Stimulated activated CD4-positive, alpha-beta T cell treated with anti-CD3 and anti-CD28 coated beads, Interleukin-15, amount 100 ng/mL, for 24 hours (primary cell): ENCODE measurements at regions not wholly inside any gene's neighbourhood (a gene's known extent, or its start where the extent isn't known, plus 50 kb on each side); places are given as distances from the start of the nearest gene placed in this dataset.
"Not testable (repeated sequence)": the region's sequence is repeated elsewhere in the genome, so short reads cannot be mapped to it uniquely, and the experiment has no call there.

Experiments used
- DNase-seq: peaks from one replicate; pipeline ENCODE4 v3.0.0-alpha.2; 2020

DNA sequence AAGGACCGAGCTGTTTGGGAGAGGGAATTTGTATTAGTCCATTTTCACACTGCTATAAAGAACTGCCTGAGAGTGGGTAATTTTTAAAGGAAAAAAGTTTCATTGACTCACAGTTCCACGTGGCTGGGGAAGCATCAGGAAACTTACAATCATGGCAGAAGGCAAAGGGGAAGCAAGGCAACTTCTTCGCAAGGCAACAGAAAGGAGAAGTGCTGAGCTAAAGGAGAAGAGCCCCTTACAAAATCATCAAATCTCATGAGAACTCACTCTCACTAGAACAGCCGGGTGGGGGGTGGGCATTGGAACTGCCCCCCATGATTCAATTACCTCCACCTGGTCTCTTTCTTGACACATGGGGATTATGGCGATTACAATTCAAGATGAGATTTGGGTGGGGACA is 121.8 kb upstream of the SLC13A1 start:
- not testable (repeated sequence) for DNase-seq

DNA sequence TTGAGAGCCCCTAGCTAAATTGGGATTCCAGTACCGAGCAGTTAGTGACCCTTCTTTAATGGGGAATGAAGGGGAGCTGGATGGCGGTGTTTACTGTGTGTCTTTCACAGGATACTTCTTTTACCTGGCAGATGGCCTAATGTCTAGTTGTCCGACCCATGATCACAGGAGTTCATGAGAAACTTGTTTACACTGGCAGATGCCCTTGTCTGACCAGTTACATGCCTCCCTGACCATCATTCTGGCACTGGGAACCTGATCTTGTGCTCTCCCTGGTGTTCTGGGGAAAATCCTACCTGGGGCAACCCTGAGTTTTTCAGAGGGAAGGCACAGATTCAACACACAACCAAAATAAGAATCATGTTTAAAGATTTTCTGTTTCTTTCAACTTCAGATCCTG is 120.1 kb upstream of the SLC13A1 start:
- DNase-seq, result no peak

DNA sequence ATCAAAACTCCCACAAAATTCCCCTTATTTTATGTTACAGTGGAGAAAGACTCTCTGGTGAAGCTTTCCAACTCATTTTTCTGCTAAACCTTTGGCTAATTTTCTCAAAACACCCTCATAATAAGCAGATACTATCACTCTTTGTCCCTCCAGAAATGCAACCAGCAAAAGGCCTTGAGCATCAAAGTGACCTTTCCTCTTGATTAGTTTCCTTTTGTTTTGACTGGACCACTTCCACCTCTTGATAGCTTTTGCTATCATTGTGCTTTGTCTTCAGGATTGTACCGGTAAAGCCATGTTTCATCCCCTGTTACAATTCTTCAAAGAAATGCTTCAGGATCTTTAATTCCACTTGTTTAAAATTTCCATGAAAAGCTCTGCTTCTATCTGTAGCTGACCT is 115.1 kb upstream of the SLC13A1 start:
- DNase-seq, result no peak

DNA sequence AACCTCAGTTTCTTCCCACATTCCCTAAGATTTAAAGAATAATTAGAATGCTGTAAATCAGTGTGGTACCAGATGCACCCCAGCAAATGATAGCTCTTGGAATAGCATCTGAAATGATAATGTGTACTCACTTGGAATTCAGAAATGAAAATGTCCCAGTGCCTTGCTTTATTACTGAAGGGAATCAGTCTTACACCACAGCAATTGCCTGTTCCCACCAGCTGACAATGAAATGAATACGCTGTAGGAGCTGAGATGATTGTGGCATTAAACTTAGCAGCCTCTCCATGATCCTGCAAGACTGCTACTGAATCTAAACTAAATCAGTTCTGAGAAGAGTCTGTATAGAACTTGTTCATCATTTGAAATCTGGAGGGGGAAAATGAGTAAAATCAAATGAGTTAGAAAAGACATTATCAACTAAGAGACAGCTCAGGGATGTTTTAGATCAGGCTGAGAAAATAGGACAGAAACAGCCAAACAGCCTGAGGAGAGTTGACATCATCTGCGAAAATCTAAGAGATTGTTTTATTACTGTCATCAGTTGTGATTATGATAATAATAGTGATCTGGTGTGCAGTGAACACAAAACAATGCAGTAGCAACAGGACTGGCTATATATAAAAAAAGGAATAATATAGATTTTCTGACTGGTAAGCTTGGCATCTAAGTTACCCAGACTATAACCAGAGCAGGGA is 108.6 kb upstream of the SLC13A1 start:
- no peak for DNase-seq

DNA sequence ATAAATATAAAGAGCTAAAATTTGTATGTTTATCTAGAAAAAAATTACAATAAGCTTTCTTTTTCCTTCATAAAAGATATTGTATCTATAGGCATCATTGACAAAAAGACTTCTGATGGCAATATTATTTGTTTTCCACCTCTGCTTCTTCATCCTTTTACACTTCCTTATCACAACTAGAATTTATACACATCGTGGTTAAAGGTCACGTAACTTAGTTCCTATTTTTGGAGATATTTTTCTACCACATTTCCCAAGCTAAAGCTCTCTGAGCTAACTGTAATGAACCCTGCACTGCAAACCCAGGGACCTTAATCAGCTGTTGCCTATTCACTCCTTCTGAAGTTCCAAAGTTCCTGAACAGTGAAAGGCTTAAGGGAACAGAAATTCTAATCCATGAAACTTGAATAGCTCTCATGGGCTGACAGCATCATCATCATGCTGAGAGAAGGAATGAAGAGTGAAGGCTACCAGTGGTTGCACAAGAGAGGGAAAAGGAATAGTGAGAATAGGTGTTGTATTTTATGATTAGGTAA is 106.1 kb upstream of the SLC13A1 start:
- DNase-seq, result no peak

DNA sequence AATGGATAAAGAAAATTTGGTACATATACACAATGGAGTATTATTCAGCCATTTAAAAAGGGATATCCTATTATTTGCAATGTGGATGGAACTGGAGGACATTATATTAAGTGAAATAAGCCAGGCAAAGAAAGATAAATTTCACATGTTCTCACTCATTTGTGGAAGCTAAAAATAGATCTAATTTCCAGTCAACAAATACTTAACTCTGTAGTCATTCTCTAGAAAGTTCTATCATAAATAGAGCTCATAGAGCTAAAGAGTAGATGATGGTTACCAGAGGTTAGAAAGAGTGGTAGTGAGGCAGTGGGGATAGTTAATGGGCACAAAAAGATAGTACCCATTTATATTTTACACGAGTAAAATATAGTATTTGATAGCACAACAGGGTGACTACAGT is 104.2 kb upstream of the SLC13A1 start:
- no peak for DNase-seq

DNA sequence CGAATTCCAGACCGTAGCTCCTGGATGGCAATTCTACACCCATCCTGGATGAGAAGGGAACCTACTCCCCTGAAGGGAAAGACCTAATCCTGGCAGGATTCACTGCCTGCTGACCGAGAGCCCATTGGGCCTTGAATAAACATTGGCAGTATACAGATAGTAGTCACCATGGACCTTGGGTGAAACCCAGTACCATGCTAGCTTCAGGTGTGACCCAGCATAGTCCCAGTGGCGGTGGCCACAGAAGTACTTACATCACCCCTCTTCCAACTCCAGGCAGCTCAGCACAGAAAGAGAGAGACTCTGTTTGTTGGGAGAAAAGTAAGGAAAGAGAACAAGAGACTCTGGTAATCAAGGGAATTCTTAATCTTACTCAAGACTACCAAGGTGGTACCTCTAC is 97.2 kb upstream of the SLC13A1 start:
- DNase-seq, result no peak

DNA sequence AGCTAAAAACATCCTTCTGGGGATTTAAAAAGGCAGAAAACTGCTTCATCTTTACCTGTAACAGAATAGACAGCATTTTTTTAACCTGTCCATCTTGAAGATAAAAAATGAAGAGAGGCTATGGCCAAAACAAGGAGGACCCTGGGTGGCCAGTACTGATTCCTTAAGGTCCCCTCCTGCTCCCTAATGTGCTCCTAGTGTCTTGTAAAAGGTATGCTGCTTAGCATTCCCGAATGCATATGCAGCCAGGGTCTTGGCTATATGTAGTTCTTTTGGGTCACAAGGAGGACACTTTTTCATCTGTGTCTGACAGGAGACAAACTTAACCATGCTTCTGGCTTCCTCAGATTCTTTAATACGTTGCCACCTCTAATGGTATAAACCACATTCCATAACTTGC is 93.9 kb upstream of the SLC13A1 start:
- no peak for DNase-seq

DNA sequence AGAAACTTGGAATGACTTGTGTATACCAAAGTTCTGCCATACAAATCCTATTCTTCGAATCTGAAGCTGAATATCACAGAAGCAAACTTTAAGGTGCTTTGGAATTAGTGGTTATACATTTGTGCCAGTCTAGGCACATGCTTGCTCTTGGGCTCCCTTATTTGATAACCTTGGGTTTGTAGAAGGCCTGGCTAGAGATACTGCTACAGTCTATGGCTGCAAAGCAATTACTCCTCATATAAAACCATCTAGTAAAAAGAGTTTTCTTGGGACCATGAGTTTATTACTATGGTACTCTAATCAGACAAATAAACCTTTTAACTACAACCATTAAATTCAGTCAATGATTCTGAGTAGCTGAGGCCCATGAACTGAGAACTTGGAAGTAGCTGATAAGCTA is 92.5 kb upstream of the SLC13A1 start:
- DNase-seq, result no peak

DNA sequence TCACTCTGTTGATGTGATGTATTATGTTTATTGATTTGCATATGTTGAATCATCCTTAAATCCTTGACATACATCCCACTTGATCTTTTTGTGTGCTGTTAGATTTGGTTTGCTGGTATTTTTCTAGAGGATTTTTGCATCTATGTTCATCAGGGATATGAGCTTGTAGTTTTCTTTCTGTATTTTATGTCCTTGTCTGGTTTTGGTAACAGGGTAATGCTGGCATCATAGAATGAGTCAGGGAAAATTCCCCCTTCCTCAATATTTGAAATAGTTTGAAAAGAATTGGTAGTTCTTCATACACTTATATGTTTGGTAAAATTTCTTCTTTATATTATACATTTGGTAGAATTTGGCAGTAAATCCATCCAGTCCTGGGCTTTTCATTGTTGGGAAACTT is 89.4 kb upstream of the SLC13A1 start:
- DNase-seq, result no peak

DNA sequence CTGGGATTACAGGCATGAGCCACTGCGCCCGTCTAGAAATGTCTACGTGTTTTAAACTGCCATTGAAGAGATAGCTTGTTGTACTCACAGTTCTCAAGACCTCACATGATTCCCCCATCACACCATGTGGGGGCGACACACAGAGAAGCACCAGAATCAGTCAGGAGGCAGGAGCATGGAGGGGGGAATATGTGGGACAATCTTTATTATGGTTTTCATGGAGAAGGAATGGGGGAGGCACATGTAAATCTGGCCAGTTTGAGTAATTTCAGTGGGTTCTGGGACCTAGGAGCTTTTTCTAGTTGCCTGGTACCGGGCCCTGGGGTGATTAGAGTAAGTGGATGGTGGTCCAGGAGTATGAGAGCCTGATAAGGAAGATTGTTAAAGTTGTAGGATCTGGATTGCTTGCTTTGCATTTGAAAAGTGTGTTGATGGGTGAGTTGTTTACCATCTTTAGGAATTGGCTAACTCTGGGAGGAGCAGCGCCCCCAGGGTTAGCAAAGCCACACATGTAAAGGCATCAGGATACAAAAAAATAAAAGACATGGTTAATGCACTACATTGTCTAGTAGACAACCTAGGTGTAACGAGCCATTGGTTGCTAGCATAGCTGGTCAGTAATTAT is 85.4 kb upstream of the SLC13A1 start:
- no peak for DNase-seq

DNA sequence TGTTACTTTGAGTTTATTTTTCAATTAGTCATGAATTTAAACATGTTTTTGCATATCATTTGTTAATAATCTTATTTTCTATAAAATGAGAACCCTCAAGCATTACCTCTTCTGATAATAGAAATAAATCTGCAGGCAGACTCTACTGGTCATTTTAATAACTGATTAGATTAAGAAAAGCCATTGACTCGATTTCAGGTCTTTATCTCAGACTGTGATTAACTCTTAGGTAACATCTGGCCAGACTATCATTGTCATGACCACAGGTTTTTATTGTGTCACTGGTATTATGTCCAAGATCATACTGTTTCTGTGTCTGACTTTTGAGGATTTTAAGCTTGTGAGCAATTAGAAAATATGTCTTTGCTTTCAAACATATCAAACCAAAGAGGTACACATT is 83.6 kb upstream of the SLC13A1 start:
- DNase-seq, result no peak

DNA sequence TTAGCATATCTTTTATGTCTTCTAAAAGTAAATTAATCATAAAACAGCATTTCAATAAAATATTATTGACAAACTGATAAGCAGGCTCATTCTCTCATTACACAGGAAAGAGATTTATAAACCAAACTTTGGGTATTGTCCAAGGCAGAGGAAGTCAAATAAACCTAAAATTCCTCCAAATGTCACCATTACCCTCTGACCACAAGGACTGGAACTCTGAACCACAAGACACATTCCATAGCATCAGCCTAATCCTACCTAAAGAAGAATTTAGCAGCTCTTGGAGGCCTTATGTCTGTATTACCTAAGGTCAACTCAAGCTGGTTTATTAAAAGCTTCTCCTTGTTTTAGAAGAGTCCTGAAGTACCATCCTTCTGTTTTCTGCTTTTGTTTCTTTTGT is 82.4 kb upstream of the SLC13A1 start:
- no peak for DNase-seq

DNA sequence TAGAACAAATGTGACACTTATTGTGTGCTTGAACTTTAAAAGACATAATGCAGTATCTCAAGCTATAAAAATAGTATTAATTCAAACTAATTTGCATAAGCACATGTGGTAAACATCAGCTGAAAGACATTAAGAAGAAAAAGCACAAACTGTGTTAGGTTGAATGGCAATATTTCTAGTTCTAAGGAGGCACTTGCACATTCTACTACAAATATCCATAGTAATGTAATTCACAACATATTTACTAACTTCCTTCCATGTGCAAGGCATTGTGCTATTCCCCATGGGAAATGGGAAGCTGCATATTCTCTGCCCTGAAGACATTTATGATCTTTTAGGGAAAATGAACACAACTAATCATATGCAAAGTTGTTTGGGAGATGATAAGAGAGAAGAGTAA is 80.2 kb upstream of the SLC13A1 start:
- DNase-seq, result no peak

DNA sequence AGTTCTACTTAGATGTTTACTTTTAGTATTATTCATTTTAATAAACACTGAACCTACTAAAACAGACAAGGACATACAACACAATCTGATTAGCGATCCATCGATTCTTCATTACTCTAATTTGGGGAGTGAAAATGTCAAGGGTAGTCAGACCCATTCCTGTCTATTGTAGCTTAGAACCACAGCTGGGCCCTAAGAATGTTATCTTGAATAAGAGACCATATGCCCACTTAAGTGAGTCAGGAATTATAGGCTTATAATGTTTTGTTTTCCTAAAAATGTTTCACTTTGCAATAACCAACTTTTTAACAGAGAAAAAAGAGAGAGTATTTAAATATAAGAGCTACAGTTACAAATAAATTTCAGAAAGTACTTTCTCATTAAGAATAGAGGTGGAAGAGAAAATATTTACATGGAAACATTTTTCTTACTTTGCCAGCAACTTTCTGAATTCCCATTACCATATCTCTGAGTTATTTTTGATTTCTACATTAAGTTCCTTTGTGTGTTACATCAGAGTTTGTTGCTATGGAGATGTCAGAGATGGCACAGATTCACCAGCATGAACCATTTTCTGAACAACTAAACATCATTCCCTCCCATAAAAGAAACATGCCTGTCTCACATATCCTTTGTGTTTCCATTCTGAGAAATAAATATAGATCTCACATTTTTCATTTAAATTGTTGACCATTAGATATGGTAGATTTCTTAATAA is 75.4 kb upstream of the SLC13A1 start:
- DNase-seq, result no peak

DNA sequence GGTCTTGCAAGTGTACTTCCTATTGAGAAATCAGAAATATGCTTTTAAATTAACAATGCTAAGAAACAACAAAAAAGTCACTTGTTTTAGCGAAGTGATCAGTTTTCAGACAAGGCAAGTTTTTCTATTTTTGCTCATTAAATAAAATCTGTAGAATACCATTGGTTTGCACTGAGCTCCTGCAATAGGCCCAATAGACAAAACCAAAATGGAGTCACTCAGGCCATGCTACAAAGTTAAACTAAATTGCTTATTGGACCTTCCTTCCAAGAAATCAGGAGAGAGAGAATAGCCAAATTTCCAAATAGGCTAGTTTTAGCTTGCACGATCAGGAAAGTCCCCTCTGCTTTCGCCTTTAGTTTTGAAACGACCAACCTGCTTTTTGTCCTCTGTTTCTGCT is 73.4 kb upstream of the SLC13A1 start:
- no peak for DNase-seq

DNA sequence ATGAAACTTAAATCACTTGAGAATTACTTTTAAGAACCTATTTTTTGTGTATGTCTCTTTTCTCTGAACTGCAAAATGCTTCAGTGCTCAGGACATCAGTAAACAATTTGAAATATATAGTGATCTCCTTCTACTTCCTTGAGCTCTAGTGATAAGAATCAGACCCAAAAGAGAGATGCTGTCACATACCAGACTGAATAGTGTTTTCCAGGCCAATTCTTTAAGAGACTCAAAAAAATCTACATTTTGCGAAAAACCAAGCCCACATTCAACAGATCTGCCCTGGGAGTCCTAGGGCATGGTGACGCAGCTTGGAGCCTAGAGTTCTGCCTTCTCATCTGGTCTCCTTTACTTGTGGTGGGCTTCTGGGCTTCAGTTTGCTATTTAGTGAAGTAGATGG is 72.1 kb upstream of the SLC13A1 start:
- DNase-seq, result no peak

DNA sequence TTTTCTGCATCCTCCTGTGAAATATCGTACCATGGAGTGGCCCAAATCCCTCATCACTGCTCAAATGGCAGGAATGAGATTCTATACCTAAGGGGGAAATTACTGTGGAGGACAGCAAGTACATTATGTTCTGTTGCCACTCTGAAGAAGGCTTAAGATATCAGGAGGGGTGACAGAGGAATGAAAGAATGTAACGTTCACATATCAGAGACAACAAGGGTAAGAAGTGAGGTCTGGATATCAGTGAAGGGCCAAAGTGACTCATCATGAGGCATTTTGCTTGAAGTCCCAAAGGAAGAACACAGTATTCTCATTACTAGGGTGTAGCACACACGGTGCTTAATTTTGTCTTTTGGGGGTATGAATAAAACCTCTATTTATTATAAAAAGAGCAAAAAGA is 71.5 kb upstream of the SLC13A1 start:
- DNase-seq, result no peak

DNA sequence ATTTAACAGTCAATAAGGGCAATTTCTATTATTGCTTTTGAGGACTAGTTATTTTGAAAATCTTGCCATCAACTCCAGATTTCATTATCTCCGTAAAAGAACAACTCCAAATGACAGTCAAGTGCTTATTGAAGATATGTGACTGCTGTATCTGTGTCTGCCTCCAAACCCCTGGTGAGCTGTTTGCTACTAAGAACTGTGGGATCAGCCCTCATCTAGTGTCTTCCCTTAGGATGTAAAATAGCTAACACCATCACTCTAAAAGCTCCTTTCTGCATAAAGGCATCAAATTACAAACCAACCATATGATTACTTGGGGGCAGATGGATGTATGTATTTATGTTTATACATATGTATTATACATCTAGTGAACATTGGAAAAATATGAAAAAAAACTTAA is 70.8 kb upstream of the SLC13A1 start:
- no peak for DNase-seq

DNA sequence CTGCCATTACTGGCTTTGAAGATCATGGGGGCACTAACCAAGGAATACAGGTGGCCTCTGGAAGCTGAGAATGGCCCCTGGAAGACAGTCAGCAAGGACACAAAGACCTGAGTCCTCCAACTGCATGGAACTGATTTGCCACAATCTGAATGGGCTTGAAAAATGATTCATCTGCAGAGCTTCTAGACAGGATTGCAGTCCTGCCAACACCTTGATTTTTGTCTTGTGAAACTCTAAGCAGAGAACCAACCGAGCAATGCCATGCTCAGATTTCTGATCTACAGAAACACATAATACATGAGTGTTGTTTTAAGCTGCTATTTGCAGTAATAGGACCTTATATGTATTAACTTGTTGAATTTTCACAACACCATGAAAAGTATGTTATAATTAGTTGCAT is 66.1 kb upstream of the SLC13A1 start:
- no peak for DNase-seq

DNA sequence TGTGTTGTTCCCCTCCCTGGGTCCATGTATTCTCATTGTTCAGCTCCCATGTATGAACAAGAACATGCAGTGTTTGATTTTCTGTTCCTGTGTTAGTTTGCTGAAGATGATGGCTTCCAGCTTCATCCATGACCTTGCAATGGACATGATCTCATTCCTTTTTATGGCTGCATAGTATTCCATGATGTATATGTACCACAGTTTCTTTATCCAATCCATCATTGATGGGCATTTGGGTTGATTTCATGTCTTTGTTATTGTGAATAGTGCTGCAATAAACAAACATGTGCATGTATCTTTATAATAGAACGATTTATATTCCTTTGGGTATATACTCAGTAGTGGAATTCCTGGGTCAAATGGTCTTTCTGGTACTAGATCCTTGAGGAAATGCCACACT is 65.1 kb upstream of the SLC13A1 start:
- DNase-seq, result not testable (repeated sequence)

DNA sequence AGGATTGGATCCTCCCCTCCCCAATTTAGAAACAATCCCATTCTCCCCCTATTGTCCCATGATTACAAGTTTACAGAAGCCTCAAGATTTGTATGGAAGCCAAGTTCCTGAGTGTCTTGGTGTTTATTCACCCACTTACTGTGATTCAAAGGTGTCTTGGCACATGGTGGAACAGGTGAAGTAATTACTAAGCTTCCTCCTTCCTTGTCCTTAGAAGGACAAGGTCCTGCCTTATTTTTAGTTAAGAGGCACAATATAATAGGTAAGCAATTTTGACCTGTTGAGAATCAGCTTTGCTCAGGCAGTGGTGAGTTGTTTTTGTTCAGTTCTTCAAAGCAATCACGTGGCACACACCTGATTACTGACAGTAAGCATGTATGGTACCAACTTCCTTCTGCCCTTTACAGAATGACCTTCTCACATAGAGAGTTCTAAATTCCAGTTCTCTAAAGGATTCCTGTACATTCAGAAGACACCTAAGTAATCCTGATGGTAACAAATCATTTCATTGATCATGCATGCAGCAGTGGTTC is 60.7 kb upstream of the SLC13A1 start:
- no peak for DNase-seq

DNA sequence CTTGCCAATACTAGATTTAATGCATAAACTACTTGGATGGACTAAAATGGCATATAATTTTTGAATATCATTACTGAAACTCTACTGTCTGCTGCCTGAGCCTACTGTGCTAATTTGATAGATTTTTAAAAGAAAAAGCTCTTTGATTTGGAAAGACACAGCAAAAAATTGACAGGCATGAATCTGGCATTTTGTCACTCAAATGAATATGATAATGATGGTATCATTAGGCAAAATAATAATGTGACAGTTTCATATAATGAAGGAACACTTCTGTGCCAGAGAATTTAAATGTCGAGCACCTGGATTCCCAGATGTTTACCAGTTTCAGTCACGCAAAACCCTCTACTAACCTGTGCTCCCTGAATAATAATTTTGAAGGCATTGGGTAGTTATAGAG is 60.0 kb upstream of the SLC13A1 start:
- DNase-seq, result no peak
